Esophagus squamous epithelium (tissue), 4 donors: ENCODE measurements at regions not wholly inside any gene's neighbourhood (a gene's known extent, or its start where the extent isn't known, plus 50 kb on each side); places are given as distances from the start of the nearest gene placed in this dataset.

Experiments
- POLR2A ChIP-seq, 4 donors: fragments of 450-650 bp; IDR thresholded peaks; one replicate each; pipeline ENCODE4 v1.6.1; 2017; ENCODE audit warnings: antibody characterized with exemption in 4 of 4, mild to moderate bottlenecking in 4 of 4, moderate library complexity in 3 of 4
- TF ChIP-seq, protein P1 (sequence below), 6 experiments: fragments of 450-650 bp in 4 of 6; fragments of 200-600 bp in 2 of 6; sonication (generic) in 2 of 6; IDR thresholded peaks; one replicate each; pipeline ENCODE4 v1.5.1; 2016 to 2019; ENCODE audit warnings: antibody characterized with exemption in 6 of 6, mild to moderate bottlenecking in 4 of 6, moderate library complexity in 4 of 6

DNA sequence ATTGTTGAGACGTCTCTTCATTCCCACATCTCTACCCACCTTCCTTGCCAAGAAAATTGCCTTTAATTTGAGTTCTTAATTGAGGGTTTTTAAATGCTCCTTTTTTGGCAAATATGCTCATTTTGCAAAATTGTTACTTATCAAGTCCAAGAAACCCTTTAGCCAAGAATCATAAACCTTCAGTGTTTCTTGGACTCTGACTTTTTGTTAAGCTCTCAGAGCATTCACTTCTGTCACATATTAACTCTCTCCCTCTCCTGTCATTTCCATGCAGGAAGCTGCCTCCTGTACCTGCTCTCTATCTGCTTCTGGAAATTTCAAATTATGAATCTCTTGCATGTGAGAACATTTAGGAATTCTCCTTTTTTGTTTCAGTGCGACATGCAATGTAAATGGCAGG is 100.0 kb upstream of the PIEZO2 start:
- TF ChIP-seq, protein P1, sequence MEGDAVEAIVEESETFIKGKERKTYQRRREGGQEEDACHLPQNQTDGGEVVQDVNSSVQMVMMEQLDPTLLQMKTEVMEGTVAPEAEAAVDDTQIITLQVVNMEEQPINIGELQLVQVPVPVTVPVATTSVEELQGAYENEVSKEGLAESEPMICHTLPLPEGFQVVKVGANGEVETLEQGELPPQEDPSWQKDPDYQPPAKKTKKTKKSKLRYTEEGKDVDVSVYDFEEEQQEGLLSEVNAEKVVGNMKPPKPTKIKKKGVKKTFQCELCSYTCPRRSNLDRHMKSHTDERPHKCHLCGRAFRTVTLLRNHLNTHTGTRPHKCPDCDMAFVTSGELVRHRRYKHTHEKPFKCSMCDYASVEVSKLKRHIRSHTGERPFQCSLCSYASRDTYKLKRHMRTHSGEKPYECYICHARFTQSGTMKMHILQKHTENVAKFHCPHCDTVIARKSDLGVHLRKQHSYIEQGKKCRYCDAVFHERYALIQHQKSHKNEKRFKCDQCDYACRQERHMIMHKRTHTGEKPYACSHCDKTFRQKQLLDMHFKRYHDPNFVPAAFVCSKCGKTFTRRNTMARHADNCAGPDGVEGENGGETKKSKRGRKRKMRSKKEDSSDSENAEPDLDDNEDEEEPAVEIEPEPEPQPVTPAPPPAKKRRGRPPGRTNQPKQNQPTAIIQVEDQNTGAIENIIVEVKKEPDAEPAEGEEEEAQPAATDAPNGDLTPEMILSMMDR (IDR thresholded peaks at IDR 0.05), result no peak
- TF ChIP-seq POLR2A (IDR thresholded peaks at IDR 0.05), result no peak
